Spleen (tissue), 11 donors: ENCODE measurements at regions not wholly inside any gene's neighbourhood (a gene's known extent, or its start where the extent isn't known, plus 50 kb on each side); places are given as distances from the start of the nearest gene placed in this dataset.

Source experiments
- DNase-seq: peaks from one replicate; pipeline ENCODE4 v3.0.0-alpha.2; 2020
- H3K27ac ChIP-seq, 8 donors: fragments of 200-600 bp; sonication (generic) in 7 of 8; 1 replicate in 4 of 8; 2 replicates in 4 of 8; pipeline versions ENCODE4 v1.5.0 to v1.8.0; 2016 to 2021; ENCODE audit warnings: inconsistent platforms in 4 of 8, mild to moderate bottlenecking in 4 of 8, moderate library complexity in 1 of 8
- H3K27me3 ChIP-seq, 7 donors: fragments of 200-600 bp; sonication (generic) in 6 of 7; replicated peaks in 1 of 7; 1 replicate in 4 of 7; 2 replicates in 3 of 7; pipeline versions ENCODE4 v1.5.0 to v1.8.0; 2016 to 2021; ENCODE audit warnings: inconsistent platforms in 3 of 7, mild to moderate bottlenecking in 1 of 7
- H3K36me3 ChIP-seq, 6 donors: fragments of 200-600 bp; sonication (generic) in 5 of 6; 1 replicate in 4 of 6; 2 replicates in 2 of 6; pipeline versions ENCODE4 v1.5.0 to v1.8.0; 2016 to 2021; ENCODE audit warnings: inconsistent platforms in 2 of 6
- H3K4me1 ChIP-seq, 6 donors: fragments of 200-600 bp; sonication (generic) in 5 of 6; 1 replicate in 3 of 6; 2 replicates in 3 of 6; pipeline versions ENCODE4 v1.5.0 to v1.8.0; 2016 to 2021; ENCODE audit warnings: inconsistent platforms in 3 of 6
- H3K4me3 ChIP-seq, 8 donors: fragments of 200-600 bp; sonication (generic) in 7 of 8; 1 replicate in 4 of 8; 2 replicates in 4 of 8; pipeline versions ENCODE4 v1.5.0 to v1.8.0; 2016 to 2021; ENCODE audit warnings: inconsistent platforms in 4 of 8, mild to moderate bottlenecking in 4 of 8, moderate library complexity in 2 of 8
- H3K9me3 ChIP-seq, 8 donors: fragments of 200-600 bp; sonication (generic) in 7 of 8; 1 replicate in 4 of 8; 2 replicates in 4 of 8; pipeline versions ENCODE4 v1.5.0 to v1.8.0; 2016 to 2021; ENCODE audit warnings: inconsistent platforms in 4 of 8
- CTCF ChIP-seq, 11 experiments: fragments of 200-600 bp in 7 of 11; fragments of 450-650 bp in 4 of 11; sonication (generic) in 4 of 11; IDR thresholded peaks in 8 of 11; conservative IDR thresholded peaks in 3 of 11; 1 replicate in 7 of 11; 2 replicates in 4 of 11; pipeline versions ENCODE4 v1.4.0 to v1.8.0; 2016 to 2021; ENCODE audit warnings: antibody characterized with exemption in 11 of 11, inconsistent platforms in 4 of 11, mild to moderate bottlenecking in 1 of 11
- POLR2A ChIP-seq, 3 donors: fragments of 450-650 bp; IDR thresholded peaks; one replicate each; pipeline ENCODE4 v1.5.1; 2017; ENCODE audit warnings: antibody characterized with exemption in 3 of 3, mild to moderate bottlenecking in 1 of 3
- POLR2AphosphoS5 ChIP-seq, 3 donors: sonication (generic); formaldehyde crosslinking; IDR thresholded peaks; one replicate each; pipeline ENCODE4 v1.5.1; 2017; ENCODE audit warnings: antibody characterized with exemption in 3 of 3
- WGBS, 5 donors: extraction: QIAGEN DNeasy Blood & Tissue Kit in 3 of 5; methylation state at CpG; one replicate each; pipeline versions ENCODE4 v1.1.5 to v1.1.7; 2013 to 2018; 5-methylcytosine and 5-hydroxymethylcytosine counted together
- intact Hi-C: fragments of 100-400 bp; cut with DNase I; formaldehyde crosslinking; loops from one replicate; pipeline ENCODE4 v1.15.0; 2023; ENCODE audit warnings: low total_unique reads
- donor health status: healthy with polysubstance abuse.
- donor health status: DM: no; HTN: no; CAD: no; lungs with moderate emphysema.
- donor health status: DM: no; HTN: no; CAD: no.
- donor health status: Bipolar disorder and iron deficiency.
- donor health status: healthy.
- donor health status: DM: no; HTN: no; CAD: no.
- donor health status: DM: yes; HTN: yes; CAD: no.

GRCh38 chr5:93909356-93909755 is 168.0 kb upstream of the POU5F2 start:
- 75 to 93% (median 84%) methylated on average over 1 of the region's 1 CpG for WGBS, 5 donors
- intact Hi-C loops = no loop called here
- Histone ChIP-seq H3K27me3 (no peaks in the 10 kb centered on the region), H3K4me1 (no peaks in the 10 kb centered on the region), H3K27ac (no peak overlapping the region), H3K36me3 (no peaks in the 10 kb centered on the region), H3K9me3 (no peaks in the 10 kb centered on the region), H3K4me3 (no peak overlapping the region)
- TF ChIP-seq CTCF (IDR thresholded peaks at IDR 0.05 in 8 of 11, conservative IDR thresholded peaks at IDR 0.05 in 3 of 11) (no peak), POLR2AphosphoS5 (IDR thresholded peaks at IDR 0.05) (no peak), POLR2A (IDR thresholded peaks at IDR 0.05) (no peak)
- DNase-seq = no peak

- intact Hi-C loops = no loop called here
- no peak for TF ChIP-seq CTCF (IDR thresholded peaks at IDR 0.05 in 8 of 11, conservative IDR thresholded peaks at IDR 0.05 in 3 of 11)
- no peak for TF ChIP-seq POLR2AphosphoS5 (IDR thresholded peaks at IDR 0.05)
- no peak for TF ChIP-seq POLR2A (IDR thresholded peaks at IDR 0.05)
Measured at GRCh38 chr5:93904917-93905316, 163.5 kb upstream of the POU5F2 start.

GRCh38 chr5:93902288-93902687 is 160.9 kb upstream of the POU5F2 start:
- Histone ChIP-seq H3K27ac (no peak overlapping the region), H3K9me3 (no peaks in the 10 kb centered on the region), H3K4me3 (no peak overlapping the region), H3K4me1 (no peaks in the 10 kb centered on the region), H3K36me3 (no peaks in the 10 kb centered on the region), H3K27me3 (no peaks in the 10 kb centered on the region)
- TF ChIP-seq POLR2AphosphoS5 (IDR thresholded peaks at IDR 0.05) (no peak), POLR2A (IDR thresholded peaks at IDR 0.05) (no peak), CTCF (IDR thresholded peaks at IDR 0.05 in 8 of 11, conservative IDR thresholded peaks at IDR 0.05 in 3 of 11) (no peak)
- intact Hi-C loops = no loop called here
- DNase-seq = no peak
- WGBS, 5 donors = 90 to 95% (median 91%) methylated on average over 2 of the region's 2 CpGs

More at GRCh38 chr5:93904917-93905316, 163.5 kb upstream of the POU5F2 start:
- H3K4me3 ChIP-seq = no peak overlapping the region
- H3K9me3 ChIP-seq = no peaks in the 10 kb centered on the region
- H3K36me3 ChIP-seq = no peaks in the 10 kb centered on the region
- no peaks in the 10 kb centered on the region for H3K4me1 ChIP-seq
- H3K27ac ChIP-seq = no peak overlapping the region
- no peaks in the 10 kb centered on the region for H3K27me3 ChIP-seq
- DNase-seq = no peak
- 85 to 100% (median 94%) methylated on average over 1 of the region's 1 CpG for WGBS, 5 donors

GRCh38 chr5:93899026-93899600 is 157.7 kb upstream of the POU5F2 start:
- intact Hi-C loops = no loop called here
- Histone ChIP-seq H3K4me1 (no peaks in the 10 kb centered on the region), H3K4me3 (no peak overlapping the region), H3K36me3 (peaks cover 0 to 4% (median 0%) of the 10 kb centered on the region in 6 donors), H3K27ac (no peak overlapping the region), H3K9me3 (no peaks in the 10 kb centered on the region), H3K27me3 (no peaks in the 10 kb centered on the region)
- TF ChIP-seq POLR2A (IDR thresholded peaks at IDR 0.05) (no peak), CTCF (IDR thresholded peaks at IDR 0.05 in 8 of 11, conservative IDR thresholded peaks at IDR 0.05 in 3 of 11) (peak in 6 of 11 experiments; percentile 18 to 48 (median 30)), POLR2AphosphoS5 (IDR thresholded peaks at IDR 0.05) (no peak)
- DNase-seq = no peak
- WGBS, 5 donors = 85 to 98% (median 94%) methylated on average over 1 of the region's 1 CpG
